ENCODE measurements at regions not wholly inside any gene's neighbourhood (a gene's known extent, or its start where the extent isn't known, plus 50 kb on each side); places are given as distances from the start of the nearest gene placed in this dataset.

DNA sequence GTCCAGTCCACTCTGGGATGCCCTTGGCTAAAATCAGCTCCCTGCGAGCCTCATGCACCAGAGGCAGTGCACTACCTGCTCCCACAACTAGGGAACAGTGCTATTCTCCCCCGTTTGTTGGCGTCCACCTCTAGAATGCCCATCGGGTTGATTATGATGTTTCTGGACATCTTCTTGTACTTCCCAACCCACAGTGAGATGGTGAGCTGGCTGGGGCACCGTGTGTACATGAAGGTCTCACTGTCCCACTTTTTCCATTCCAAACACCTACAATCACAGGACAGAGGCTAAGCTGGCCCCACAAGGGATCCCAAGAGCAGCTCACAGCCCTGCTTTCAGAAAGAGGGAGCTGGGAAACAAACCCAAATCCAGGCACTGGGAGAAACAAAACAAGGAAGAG is 126.2 kb upstream of the ZNF92 start:
- TF ChIP-seq CTCF (conservative IDR thresholded peaks at IDR 0.05; ENCODE audit: low read length) (no peak), EZH2phosphoT487 (IDR thresholded peaks at IDR 0.05; ENCODE audit: borderline replicate concordance) (no peak)
